Muscle of leg (tissue), 3 donors: ENCODE measurements at regions not wholly inside any gene's neighbourhood (a gene's known extent, or its start where the extent isn't known, plus 50 kb on each side); places are given as distances from the start of the nearest gene placed in this dataset.

Experiments used
- DNase-seq: peaks from one replicate; pipeline ENCODE4 v3.0.0; 2013
- H3K27ac ChIP-seq: one replicate; pipeline ENCODE4 v1.5.1; 2013; ENCODE audit warnings: mild to moderate bottlenecking, low read length, control low read depth
- H3K27me3 ChIP-seq: one replicate; pipeline ENCODE4 v1.6.1; 2013; ENCODE audit warnings: low read length; ENCODE audit not compliant: control insufficient read depth, insufficient read depth
- H3K36me3 ChIP-seq: one replicate; pipeline ENCODE4 v1.6.1; 2013; ENCODE audit warnings: low read length; ENCODE audit not compliant: control insufficient read depth, insufficient read depth
- H3K4me1 ChIP-seq: one replicate; pipeline ENCODE4 v1.6.1; 2013; ENCODE audit warnings: low read length; ENCODE audit not compliant: control insufficient read depth, insufficient read depth
- H3K4me3 ChIP-seq: one replicate; pipeline ENCODE4 v1.5.1; 2013; ENCODE audit warnings: low read length, control low read depth
- H3K9me3 ChIP-seq: replicated peaks from 2 replicates; pipeline ENCODE4 v1.6.1; 2013; ENCODE audit warnings: low read depth, low read length; ENCODE audit not compliant: control insufficient read depth
- WGBS: methylation state at CpG from one replicate; pipeline ENCODE4 v1.1.5; 2013; ENCODE audit warnings: missing lambda C conversion rate; ENCODE audit not compliant: insufficient coverage; 5-methylcytosine and 5-hydroxymethylcytosine counted together

GRCh38 chr2:108133457-108133856 lies 106.3 kb upstream of the SULT1C3 start:
- no peaks in the 10 kb centered on the region for H3K36me3 ChIP-seq
- H3K9me3 ChIP-seq, result no peaks in the 10 kb centered on the region
- no peaks in the 10 kb centered on the region for H3K4me1 ChIP-seq
- no peak for DNase-seq
- 82% methylated on average over 1 of the region's 2 CpGs for WGBS
- H3K4me3 ChIP-seq, result no peak overlapping the region
- H3K27me3 ChIP-seq, result no peaks in the 10 kb centered on the region
- no peak overlapping the region for H3K27ac ChIP-seq

GRCh38 chr2:108139521-108139920 lies 100.2 kb upstream of the SULT1C3 start:
- H3K9me3 ChIP-seq, result no peaks in the 10 kb centered on the region
- no peak overlapping the region for H3K4me3 ChIP-seq
- H3K4me1 ChIP-seq, result no peaks in the 10 kb centered on the region
- no CpG with 5 or more reads among the region's 2 CpGs for WGBS
- H3K27ac ChIP-seq, result no peak overlapping the region
- DNase-seq, result peak; percentile 60
- H3K27me3 ChIP-seq, result no peaks in the 10 kb centered on the region
- no peaks in the 10 kb centered on the region for H3K36me3 ChIP-seq

GRCh38 chr2:108145557-108146326 lies 94.0 kb upstream of the SULT1C3 start:
- Histone ChIP-seq H3K4me3 (no peak overlapping the region), H3K4me1 (no peaks in the 10 kb centered on the region), H3K9me3 (no peaks in the 10 kb centered on the region), H3K27ac (no peak overlapping the region), H3K27me3 (no peaks in the 10 kb centered on the region), H3K36me3 (no peaks in the 10 kb centered on the region)
- WGBS, result no CpG with 5 or more reads among the region's 2 CpGs
- DNase-seq, result no peak

- Histone ChIP-seq H3K4me3 (no peak overlapping the region), H3K9me3 (no peaks in the 10 kb centered on the region), H3K27me3 (no peaks in the 10 kb centered on the region), H3K36me3 (no peaks in the 10 kb centered on the region), H3K27ac (no peak overlapping the region), H3K4me1 (no peaks in the 10 kb centered on the region)
- WGBS, result 82% methylated on average over 2 of the region's 6 CpGs
- no peak for DNase-seq
Measured at GRCh38 chr2:108148555-108148954, 91.2 kb upstream of the SULT1C3 start.

- WGBS, result 23% methylated on average over 3 of the region's 6 CpGs
Measured at GRCh38 chr2:108154366-108155061, 85.3 kb upstream of the SULT1C3 start.

GRCh38 chr2:108161298-108161697 lies 78.5 kb upstream of the SULT1C3 start:
- Histone ChIP-seq H3K27me3 (no peaks in the 10 kb centered on the region), H3K36me3 (no peaks in the 10 kb centered on the region)
- WGBS, result no CpG with 5 or more reads among the region's 1 CpG

More at GRCh38 chr2:108154366-108155061, 85.3 kb upstream of the SULT1C3 start:
- H3K4me1 ChIP-seq, result no peaks in the 10 kb centered on the region
- no peaks in the 10 kb centered on the region for H3K27me3 ChIP-seq
- H3K4me3 ChIP-seq, result no peak overlapping the region
- H3K27ac ChIP-seq, result no peak overlapping the region
- no peaks in the 10 kb centered on the region for H3K36me3 ChIP-seq
- no peaks in the 10 kb centered on the region for H3K9me3 ChIP-seq
- no peak for DNase-seq

GRCh38 chr2:108164318-108164717 lies 75.5 kb upstream of the SULT1C3 start:
- Histone ChIP-seq H3K36me3 (no peaks in the 10 kb centered on the region), H3K27me3 (no peaks in the 10 kb centered on the region), H3K9me3 (no peaks in the 10 kb centered on the region), H3K27ac (no peak overlapping the region), H3K4me3 (no peak overlapping the region), H3K4me1 (no peaks in the 10 kb centered on the region)
- DNase-seq, result peak; percentile 19
- no CpG with 5 or more reads among the region's 2 CpGs for WGBS

More at GRCh38 chr2:108161298-108161697, 78.5 kb upstream of the SULT1C3 start:
- Histone ChIP-seq H3K27ac (no peak overlapping the region), H3K4me1 (no peaks in the 10 kb centered on the region), H3K9me3 (no peaks in the 10 kb centered on the region), H3K4me3 (no peak overlapping the region)
- DNase-seq, result no peak

- WGBS, result 23% methylated on average over 4 of the region's 4 CpGs
- H3K9me3 ChIP-seq, result no peaks in the 10 kb centered on the region
- no peak overlapping the region for H3K27ac ChIP-seq
- no peaks in the 10 kb centered on the region for H3K36me3 ChIP-seq
- H3K4me3 ChIP-seq, result no peak overlapping the region
- H3K4me1 ChIP-seq, result no peaks in the 10 kb centered on the region
- peak; percentile 10 for DNase-seq
- H3K27me3 ChIP-seq, result no peaks in the 10 kb centered on the region
Measured at GRCh38 chr2:108165729-108166128, 74.0 kb upstream of the SULT1C3 start.

- no peaks in the 10 kb centered on the region for H3K9me3 ChIP-seq
- H3K27ac ChIP-seq, result no peak overlapping the region
- H3K36me3 ChIP-seq, result no peaks in the 10 kb centered on the region
- H3K27me3 ChIP-seq, result no peaks in the 10 kb centered on the region
- no peaks in the 10 kb centered on the region for H3K4me1 ChIP-seq
- no peak overlapping the region for H3K4me3 ChIP-seq
- no peak for DNase-seq
- WGBS, result no CpG with 5 or more reads among the region's 1 CpG
Measured at GRCh38 chr2:108167699-108168098, 72.1 kb upstream of the SULT1C3 start.

GRCh38 chr2:108169982-108170625 lies 69.7 kb upstream of the SULT1C3 start:
- Histone ChIP-seq H3K36me3 (no peaks in the 10 kb centered on the region), H3K4me1 (no peaks in the 10 kb centered on the region), H3K27ac (no peak overlapping the region), H3K4me3 (no peak overlapping the region), H3K9me3 (no peaks in the 10 kb centered on the region), H3K27me3 (no peaks in the 10 kb centered on the region)
- DNase-seq, result peak; percentile 30
- WGBS, result 18% methylated on average over 2 of the region's 3 CpGs
